Transverse colon (tissue), 4 donors: ENCODE measurements at regions not wholly inside any gene's neighbourhood (a gene's known extent, or its start where the extent isn't known, plus 50 kb on each side); places are given as distances from the start of the nearest gene placed in this dataset.
"Not testable (repeated sequence)": the region's sequence is repeated elsewhere in the genome, so short reads cannot be mapped to it uniquely, and the experiment has no call there.

Experiments used
- DNase-seq: peaks from one replicate; pipeline ENCODE4 v3.0.0-alpha.2; 2019
- H3K27ac ChIP-seq, 4 donors: fragments of 200-600 bp; sonication (generic); 2 replicates each; pipeline ENCODE4 v1.5.1; 2016 to 2018; ENCODE audit warnings: inconsistent platforms in 4 of 4
- H3K27me3 ChIP-seq: fragments of 200-600 bp; sonication (generic); 2 replicates; pipeline ENCODE4 v1.5.1; 2017; ENCODE audit warnings: inconsistent platforms
- H3K36me3 ChIP-seq, 4 donors: fragments of 200-600 bp; sonication (generic); 2 replicates each; pipeline ENCODE4 v1.5.1; 2017 to 2019; ENCODE audit warnings: inconsistent platforms in 4 of 4
- H3K4me1 ChIP-seq, 4 donors: fragments of 200-600 bp; sonication (generic); 2 replicates each; pipeline ENCODE4 v1.5.1; 2017 to 2020; ENCODE audit warnings: inconsistent platforms in 4 of 4
- H3K4me3 ChIP-seq, 4 donors: fragments of 200-600 bp; sonication (generic); 1 replicate in 1 of 4; 2 replicates in 3 of 4; pipeline versions ENCODE4 v1.5.1 to v1.6.1; 2017 to 2019; ENCODE audit warnings: inconsistent platforms in 4 of 4
- H3K9me3 ChIP-seq, 2 donors: fragments of 200-600 bp; sonication (generic); 2 replicates each; pipeline ENCODE4 v1.5.1; 2017 to 2019; ENCODE audit warnings: inconsistent platforms in 2 of 2
- EP300 ChIP-seq: sonication (generic); formaldehyde crosslinking; IDR thresholded peaks from one replicate; pipeline ENCODE4 v1.6.1; 2017; ENCODE audit warnings: antibody characterized with exemption, low read depth
- POLR2A ChIP-seq: fragments of 450-650 bp; IDR thresholded peaks from one replicate; pipeline ENCODE4 v1.6.1; 2016; ENCODE audit warnings: antibody characterized with exemption, mild to moderate bottlenecking, moderate library complexity
- POLR2AphosphoS5 ChIP-seq, 3 donors: sonication (generic); formaldehyde crosslinking; IDR thresholded peaks; one replicate each; pipeline ENCODE4 v1.6.1; 2016; ENCODE audit warnings: antibody characterized with exemption in 3 of 3
- WGBS, 2 donors: methylation state at CpG; one replicate each; pipeline ENCODE4 v1.1.5; 2018; ENCODE audit warnings: low coverage in 1 of 2; 5-methylcytosine and 5-hydroxymethylcytosine counted together
- in situ Hi-C, 4 donors: fragments of 200-750 bp; cut with MboI; loops; one replicate each; pipeline versions ENCODE4 v1.15.0 to v1.15.1; 2017; ENCODE audit warnings: low sequenced_read_pairs in 3 of 4, low pct_ligation_motif_present in 1 of 4, low pct_unique_long_range_greater_than_20kb in 1 of 4
- intact Hi-C: fragments of 100-400 bp; cut with DNase I; formaldehyde crosslinking; loops from one replicate; pipeline ENCODE4 v1.15.1; 2023; ENCODE audit warnings: low total_unique reads
- TF ChIP-seq, protein P1 (sequence below), 5 experiments: fragments of 200-600 bp in 3 of 5; fragments of 450-650 bp in 2 of 5; sonication (generic) in 3 of 5; IDR thresholded peaks; 1 replicate in 2 of 5; 2 replicates in 3 of 5; pipeline ENCODE4 v1.5.1; 2016 to 2017; ENCODE audit warnings: antibody characterized with exemption in 5 of 5, inconsistent platforms in 3 of 5, mild to moderate bottlenecking in 2 of 5, moderate library complexity in 1 of 5

DNA sequence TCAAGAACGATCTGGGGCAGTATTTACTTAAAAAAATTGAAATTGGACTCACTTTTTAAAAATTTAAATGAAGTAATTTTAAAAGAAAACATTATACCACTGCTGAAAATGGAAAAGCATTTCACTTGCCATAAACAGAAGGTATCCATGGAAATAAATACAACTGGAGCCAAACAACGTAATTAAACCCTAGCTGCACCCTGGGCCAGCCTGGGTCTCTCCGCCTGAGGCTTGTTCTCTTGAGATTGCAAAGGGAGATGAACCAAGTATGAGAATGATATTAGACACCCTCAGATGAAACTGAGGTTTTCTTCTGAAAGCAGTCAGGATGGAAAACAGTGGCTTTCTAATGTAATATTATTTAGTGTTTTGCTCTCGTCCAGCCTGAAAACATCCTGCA, 264.4 kb downstream of the KCNE4 start:
- Histone ChIP-seq H3K27me3 (no peaks in the 10 kb centered on the region), H3K4me3 (no peak overlapping the region), H3K4me1 (no peaks in the 10 kb centered on the region), H3K36me3 (no peaks in the 10 kb centered on the region), H3K27ac (no peak overlapping the region), H3K9me3 (no peaks in the 10 kb centered on the region)
- TF ChIP-seq POLR2AphosphoS5 (IDR thresholded peaks at IDR 0.05) = no peak
- no peak for TF ChIP-seq POLR2A
- TF ChIP-seq EP300 = no peak
- TF ChIP-seq, protein P1, sequence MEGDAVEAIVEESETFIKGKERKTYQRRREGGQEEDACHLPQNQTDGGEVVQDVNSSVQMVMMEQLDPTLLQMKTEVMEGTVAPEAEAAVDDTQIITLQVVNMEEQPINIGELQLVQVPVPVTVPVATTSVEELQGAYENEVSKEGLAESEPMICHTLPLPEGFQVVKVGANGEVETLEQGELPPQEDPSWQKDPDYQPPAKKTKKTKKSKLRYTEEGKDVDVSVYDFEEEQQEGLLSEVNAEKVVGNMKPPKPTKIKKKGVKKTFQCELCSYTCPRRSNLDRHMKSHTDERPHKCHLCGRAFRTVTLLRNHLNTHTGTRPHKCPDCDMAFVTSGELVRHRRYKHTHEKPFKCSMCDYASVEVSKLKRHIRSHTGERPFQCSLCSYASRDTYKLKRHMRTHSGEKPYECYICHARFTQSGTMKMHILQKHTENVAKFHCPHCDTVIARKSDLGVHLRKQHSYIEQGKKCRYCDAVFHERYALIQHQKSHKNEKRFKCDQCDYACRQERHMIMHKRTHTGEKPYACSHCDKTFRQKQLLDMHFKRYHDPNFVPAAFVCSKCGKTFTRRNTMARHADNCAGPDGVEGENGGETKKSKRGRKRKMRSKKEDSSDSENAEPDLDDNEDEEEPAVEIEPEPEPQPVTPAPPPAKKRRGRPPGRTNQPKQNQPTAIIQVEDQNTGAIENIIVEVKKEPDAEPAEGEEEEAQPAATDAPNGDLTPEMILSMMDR (IDR thresholded peaks at IDR 0.05) = no peak
- intact Hi-C loops (no loop called here), in situ Hi-C loops (no loop called here)
- DNase-seq = no peak
- WGBS, 2 donors = 30 to 50% methylated on average over 4 of the region's 4 CpGs

DNA sequence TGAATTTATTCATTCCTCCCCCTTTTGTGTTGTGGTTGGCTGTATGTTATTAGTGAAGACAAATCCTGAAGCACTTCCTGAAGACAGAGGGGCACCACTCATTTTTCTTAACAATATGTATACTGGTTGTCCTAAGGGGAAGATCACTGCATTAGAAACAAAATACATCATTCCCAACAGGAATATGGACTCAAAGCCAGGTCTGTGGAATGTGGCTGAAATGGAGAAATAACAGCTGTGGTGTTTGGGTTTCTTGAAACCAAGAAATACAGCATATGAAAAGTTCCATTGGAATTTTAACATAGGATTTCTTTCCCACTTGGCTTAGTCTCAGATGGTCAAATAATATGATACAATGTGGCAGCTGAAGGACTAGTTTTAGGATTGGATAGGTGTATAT, 267.6 kb downstream of the KCNE4 start:
- intact Hi-C loops = no loop called here
- Histone ChIP-seq H3K27ac (no peak overlapping the region), H3K36me3 (no peaks in the 10 kb centered on the region), H3K4me3 (no peak overlapping the region), H3K4me1 (no peaks in the 10 kb centered on the region), H3K9me3 (no peaks in the 10 kb centered on the region), H3K27me3 (no peaks in the 10 kb centered on the region)
- TF ChIP-seq POLR2A (no peak), POLR2AphosphoS5 (IDR thresholded peaks at IDR 0.05) (no peak), EP300 (no peak)
- TF ChIP-seq, protein P1 (IDR thresholded peaks at IDR 0.05) = no peak
- DNase-seq = no peak
- in situ Hi-C loops = no loop called here

DNA sequence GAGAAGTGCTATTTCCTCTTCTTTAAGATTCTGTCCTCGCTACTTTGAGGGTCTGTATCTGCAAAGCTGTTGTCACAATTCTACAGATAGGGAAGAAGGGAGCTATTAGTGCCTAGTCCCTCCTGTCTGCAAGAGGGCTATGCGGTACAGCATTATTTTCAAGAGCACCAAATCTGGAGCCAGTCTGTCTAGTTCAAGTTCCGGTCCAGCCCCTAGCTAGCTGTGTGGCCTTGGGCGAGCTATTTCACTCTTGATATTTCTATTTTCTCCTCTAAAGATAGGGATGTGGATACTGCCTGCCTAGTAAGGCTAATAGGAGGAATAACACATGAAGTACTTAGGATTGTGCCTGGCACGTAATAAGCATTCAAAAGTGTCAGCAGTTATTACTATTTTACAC, 272.4 kb downstream of the KCNE4 start:
- H3K4me1 ChIP-seq = no peaks in the 10 kb centered on the region
- H3K27ac ChIP-seq = no peak overlapping the region
- H3K36me3 ChIP-seq = no peaks in the 10 kb centered on the region
- H3K4me3 ChIP-seq = no peak overlapping the region
- DNase-seq = no peak
- in situ Hi-C loops = no loop called here
- intact Hi-C loops = no loop called here
- TF ChIP-seq POLR2A = no peak
- WGBS, 2 donors = 49 to 61% methylated on average over 2 to 5 of the region's 5 CpGs
- H3K9me3 ChIP-seq = no peaks in the 10 kb centered on the region
- no peaks in the 10 kb centered on the region for H3K27me3 ChIP-seq

DNA sequence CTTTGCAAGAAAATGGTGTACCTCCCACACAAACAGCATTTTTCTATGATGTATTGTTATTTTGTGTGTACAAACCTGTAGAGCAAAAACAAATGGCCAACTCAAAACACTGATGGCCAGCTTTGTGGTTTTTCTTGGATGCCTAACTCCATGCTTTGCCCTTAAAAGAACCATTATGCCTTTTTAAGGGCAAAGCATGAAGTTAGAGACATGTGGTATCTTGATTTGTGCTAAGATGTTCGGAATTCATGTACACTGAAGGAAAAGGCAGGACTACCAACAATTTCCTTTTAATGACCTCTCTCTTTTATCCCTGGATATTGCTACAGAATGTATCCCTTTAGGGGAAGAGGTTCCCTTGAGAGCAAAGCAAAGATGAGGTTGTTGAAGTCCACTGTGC, 273.6 kb downstream of the SCG2 start:
- in situ Hi-C loops = no loop called here
- no peak overlapping the region for H3K27ac ChIP-seq
- WGBS, 2 donors = 64 to 78% methylated on average over 1 of the region's 1 CpG
- H3K9me3 ChIP-seq = no peaks in the 10 kb centered on the region
- no peak for DNase-seq
- TF ChIP-seq EP300 = no peak
- no peak for TF ChIP-seq POLR2A
- no peak for TF ChIP-seq POLR2AphosphoS5 (IDR thresholded peaks at IDR 0.05)
- TF ChIP-seq, protein P1 (IDR thresholded peaks at IDR 0.05) = no peak
- no peaks in the 10 kb centered on the region for H3K36me3 ChIP-seq
- no peaks in the 10 kb centered on the region for H3K27me3 ChIP-seq
- no peaks in the 10 kb centered on the region for H3K4me1 ChIP-seq
- intact Hi-C loops = no loop called here
- H3K4me3 ChIP-seq = no peak overlapping the region

DNA sequence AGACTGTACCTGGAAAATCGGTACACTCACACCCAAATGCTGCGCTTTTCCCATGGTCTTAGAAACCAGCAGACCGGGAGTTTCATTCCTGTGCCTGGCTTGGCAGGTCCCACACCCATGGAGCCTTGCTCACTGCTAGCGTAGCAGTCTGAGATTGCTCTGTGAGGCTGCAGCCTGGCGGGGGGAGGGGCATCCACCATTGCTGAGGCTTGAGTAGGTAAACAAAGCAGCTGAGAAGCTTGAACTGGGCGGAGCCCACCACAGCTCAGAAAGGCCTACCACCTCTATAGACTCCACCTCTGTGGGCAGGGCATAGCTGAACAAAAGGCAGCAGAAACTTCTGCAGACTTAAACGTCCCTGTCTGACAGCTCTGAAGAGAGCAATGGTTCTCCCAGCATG, 271.4 kb downstream of the SCG2 start:
- H3K4me3 ChIP-seq, in situ Hi-C loops, DNase-seq, H3K27me3 ChIP-seq, H3K36me3 ChIP-seq, H3K9me3 ChIP-seq, H3K27ac ChIP-seq, H3K4me1 ChIP-seq, intact Hi-C loops: not testable (repeated sequence)
- WGBS, 2 donors = 74% methylated on average over 7 of the region's 7 CpGs; no CpG with 5 or more reads in 1 of the 2 donors
